Activated T-cell treated with anti-CD3 and anti-CD28 coated beads, Interleukin-2, amount 50 U/mL, for 4 hours (primary cell): ENCODE measurements at regions not wholly inside any gene's neighbourhood (a gene's known extent, or its start where the extent isn't known, plus 50 kb on each side); places are given as distances from the start of the nearest gene placed in this dataset.

Experiments
- ATAC-seq, 2 donors: fragments of 200-7000 bp; cut with Tn5 transposase; one replicate each; pipeline ENCODE4 v1.10.0; 2021
- DNase-seq: peaks from one replicate; pipeline ENCODE4 v3.0.0-alpha.2; 2020
- H3K27me3 Mint-ChIP-seq: one replicate; pipeline ENCODE4 v1.8.0; 2021; ENCODE audit warnings: low read depth, mixed read lengths
- H3K36me3 Mint-ChIP-seq: one replicate; pipeline ENCODE4 v1.8.0; 2022; ENCODE audit warnings: mixed read lengths; ENCODE audit not compliant: insufficient read depth
- H3K4me1 Mint-ChIP-seq: one replicate; pipeline ENCODE4 v1.8.0; 2021; ENCODE audit warnings: low read depth, mixed read lengths
- H3K4me3 Mint-ChIP-seq: one replicate; pipeline ENCODE4 v1.8.0; 2021; ENCODE audit warnings: mild to moderate bottlenecking, moderate library complexity, mixed read lengths
- H3K9me3 Mint-ChIP-seq: one replicate; pipeline ENCODE4 v1.8.0; 2021; ENCODE audit warnings: mixed read lengths

DNA sequence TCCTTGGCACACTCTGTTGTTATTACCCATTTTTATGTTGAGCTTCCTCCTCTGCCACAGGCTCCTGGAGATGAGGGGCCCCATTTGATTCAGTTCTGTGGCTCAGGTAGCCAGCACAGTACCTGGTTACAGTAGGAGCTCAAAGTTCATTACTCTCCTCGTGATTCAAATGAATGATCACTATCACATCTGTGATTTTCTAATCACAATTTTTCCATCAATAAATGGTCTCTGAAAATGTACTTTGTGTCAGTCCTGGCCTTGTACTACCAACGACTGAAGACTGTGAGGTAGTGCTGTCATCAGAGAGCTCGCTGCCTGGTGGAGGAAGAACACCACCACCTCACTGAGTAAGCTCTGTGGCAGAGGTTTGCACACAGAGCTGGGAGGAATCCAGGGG lies 106.8 kb upstream of the JUN start:
- H3K4me3 Mint-ChIP-seq, result no peak overlapping the region
- DNase-seq (no peak), ATAC-seq (no peak)
- H3K4me1 Mint-ChIP-seq, result peaks cover 23% of the 10 kb centered on the region
- no peaks in the 10 kb centered on the region for H3K36me3 Mint-ChIP-seq
- H3K9me3 Mint-ChIP-seq, result no peaks in the 10 kb centered on the region
- H3K27me3 Mint-ChIP-seq, result peaks cover 2% of the 10 kb centered on the region

DNA sequence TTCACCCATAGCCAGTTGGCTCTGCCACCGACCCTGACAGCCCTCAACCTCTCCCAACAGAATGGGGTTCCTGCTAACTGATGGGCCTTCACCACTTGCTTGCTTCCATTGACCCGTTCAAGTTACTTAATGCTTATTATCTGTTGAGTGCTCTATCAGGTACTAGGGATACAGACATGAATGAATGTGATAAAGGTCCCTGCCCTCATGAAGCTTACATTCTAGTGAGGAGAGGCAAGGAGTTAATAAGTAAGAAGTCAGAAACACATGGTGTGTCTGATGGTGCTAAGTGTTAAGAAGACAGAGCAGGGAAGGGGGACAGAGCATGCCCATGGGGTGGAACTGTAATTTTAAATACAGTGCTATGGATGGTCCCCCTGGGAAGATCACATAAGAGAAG lies 107.5 kb upstream of the JUN start:
- Mint-ChIP-seq H3K4me3 (no peak overlapping the region), H3K27me3 (peaks cover 2% of the 10 kb centered on the region), H3K4me1 (peaks cover 19% of the 10 kb centered on the region), H3K9me3 (no peaks in the 10 kb centered on the region), H3K36me3 (no peaks in the 10 kb centered on the region)
- DNase-seq (no peak), ATAC-seq (no peak)

DNA sequence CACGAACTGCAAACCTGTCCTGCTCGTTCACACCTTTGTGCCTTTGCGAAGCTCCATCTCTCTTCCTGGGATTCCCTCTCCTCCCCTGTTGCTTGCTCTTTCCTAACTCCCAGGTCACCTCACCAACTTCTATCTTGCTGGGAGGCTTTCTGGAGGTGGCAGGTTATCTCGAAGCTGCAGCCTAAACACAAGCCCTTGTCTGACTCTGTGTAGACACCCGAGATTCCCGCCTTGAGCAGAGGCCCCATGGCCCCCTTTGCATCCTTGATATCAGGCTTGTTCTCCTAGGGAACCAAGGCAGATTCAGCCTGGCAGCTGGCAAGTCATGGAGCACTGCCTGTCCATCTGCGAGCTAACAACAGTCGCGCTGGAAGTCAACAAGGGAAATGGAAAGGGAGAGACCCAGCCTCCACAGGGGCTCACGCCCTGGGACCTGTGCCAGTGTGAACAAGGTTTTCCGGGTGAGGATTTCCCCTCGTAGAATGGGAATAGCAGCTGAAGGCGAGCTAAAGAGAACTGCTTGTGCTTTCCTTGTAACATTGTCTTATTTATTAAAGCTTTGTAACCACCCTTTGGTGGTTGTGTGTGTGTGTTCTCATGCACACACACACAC lies 109.5 kb upstream of the JUN start:
- Mint-ChIP-seq H3K36me3 (no peaks in the 10 kb centered on the region), H3K27me3 (peaks cover 2% of the 10 kb centered on the region), H3K4me1 (peaks cover 11% of the 10 kb centered on the region), H3K4me3 (no peak overlapping the region), H3K9me3 (no peaks in the 10 kb centered on the region)
- DNase-seq (no peak), ATAC-seq (no peak)

DNA sequence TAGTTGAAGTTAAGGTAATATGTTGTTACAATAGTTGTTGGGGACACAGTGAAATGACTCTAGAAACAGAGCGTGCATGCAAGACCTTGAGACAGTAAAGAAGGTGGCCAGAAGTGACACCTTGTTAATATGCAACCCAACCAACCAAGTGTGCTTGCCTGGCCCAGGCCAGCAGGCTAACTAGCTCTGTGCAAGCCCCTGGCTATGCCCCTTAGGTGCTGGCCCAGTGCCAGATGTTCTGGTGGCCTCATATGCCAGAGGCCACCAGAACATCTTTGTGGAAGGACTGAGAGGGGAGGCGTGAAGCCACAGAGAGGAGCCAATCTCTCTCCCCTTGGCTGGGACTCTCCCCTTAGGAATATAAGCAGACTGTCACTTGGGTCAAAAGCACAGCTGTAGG lies 111.2 kb upstream of the JUN start:
- no peak for ATAC-seq

GRCh38 chr1:58895559-58896145 lies 111.8 kb upstream of the JUN start:
- Mint-ChIP-seq H3K36me3 (no peaks in the 10 kb centered on the region), H3K4me3 (no peak overlapping the region), H3K9me3 (no peaks in the 10 kb centered on the region), H3K27me3 (peaks cover 2% of the 10 kb centered on the region), H3K4me1 (peaks cover 11% of the 10 kb centered on the region)
- DNase-seq (no peak), ATAC-seq (no peak)

More for the DNA sequence above, 111.2 kb upstream of the JUN start:
- Mint-ChIP-seq H3K4me1 (peaks cover 11% of the 10 kb centered on the region), H3K36me3 (no peaks in the 10 kb centered on the region), H3K4me3 (no peak overlapping the region), H3K27me3 (peaks cover 2% of the 10 kb centered on the region), H3K9me3 (no peaks in the 10 kb centered on the region)
- no peak for DNase-seq

- Mint-ChIP-seq H3K27me3 (peaks cover 2% of the 10 kb centered on the region), H3K9me3 (no peaks in the 10 kb centered on the region), H3K4me1 (peaks cover 11% of the 10 kb centered on the region), H3K4me3 (no peak overlapping the region), H3K36me3 (no peaks in the 10 kb centered on the region)
- ATAC-seq (no peak), DNase-seq (no peak)
Measured at GRCh38 chr1:58896246-58897183, 112.7 kb upstream of the JUN start.

DNA sequence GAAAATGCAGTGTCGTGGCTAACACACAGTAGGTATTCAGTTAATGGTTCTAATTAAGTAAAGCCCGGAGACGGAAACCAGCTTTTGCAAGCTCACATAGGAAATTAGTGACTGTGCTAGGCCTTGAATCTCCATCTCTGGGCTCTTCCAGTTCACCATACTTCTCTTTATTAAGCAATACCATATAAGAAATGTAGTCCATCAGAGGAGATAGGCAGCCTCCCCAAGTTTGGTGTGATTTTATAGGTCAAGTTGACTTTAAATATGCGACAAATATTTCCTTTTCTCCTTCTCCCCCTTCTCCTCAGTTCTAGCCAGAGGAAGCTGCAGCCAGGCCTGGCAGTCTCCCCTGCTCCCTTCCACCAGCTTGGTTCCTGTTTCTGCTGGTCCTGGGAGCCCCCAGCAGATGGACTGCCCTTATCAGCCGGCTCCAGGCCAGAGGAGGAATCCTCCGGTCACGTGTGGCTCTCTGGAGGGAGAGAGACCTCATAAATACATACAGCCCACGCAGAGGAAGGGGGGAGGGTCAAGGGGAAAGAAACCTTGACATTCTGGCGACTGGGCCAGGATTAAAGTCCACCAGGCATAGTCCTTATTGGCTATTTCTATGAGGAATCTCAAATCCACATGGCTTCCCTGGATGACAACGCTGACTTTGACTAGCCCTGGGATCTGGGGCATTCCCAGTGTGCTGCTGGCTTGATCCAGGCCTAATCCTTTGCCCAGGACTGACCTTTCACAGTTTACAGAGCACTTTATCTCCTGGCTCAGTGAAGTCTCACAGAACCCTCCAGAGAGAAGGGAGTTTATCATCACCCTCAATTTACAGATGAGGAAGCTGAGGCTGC lies 115.1 kb upstream of the JUN start:
- no peak for ATAC-seq
- Mint-ChIP-seq H3K9me3 (no peaks in the 10 kb centered on the region), H3K4me3 (no peak overlapping the region), H3K36me3 (no peaks in the 10 kb centered on the region), H3K4me1 (peaks cover 18% of the 10 kb centered on the region), H3K27me3 (no peaks in the 10 kb centered on the region)
- DNase-seq, result no peak

GRCh38 chr1:58899587-58900271 lies 115.9 kb upstream of the JUN start:
- peaks cover 21% of the 10 kb centered on the region for H3K4me1 Mint-ChIP-seq
- ATAC-seq, result no peak
- no peaks in the 10 kb centered on the region for H3K9me3 Mint-ChIP-seq
- H3K36me3 Mint-ChIP-seq, result no peaks in the 10 kb centered on the region
- no peak overlapping the region for H3K4me3 Mint-ChIP-seq
- no peak for DNase-seq
- no peaks in the 10 kb centered on the region for H3K27me3 Mint-ChIP-seq

DNA sequence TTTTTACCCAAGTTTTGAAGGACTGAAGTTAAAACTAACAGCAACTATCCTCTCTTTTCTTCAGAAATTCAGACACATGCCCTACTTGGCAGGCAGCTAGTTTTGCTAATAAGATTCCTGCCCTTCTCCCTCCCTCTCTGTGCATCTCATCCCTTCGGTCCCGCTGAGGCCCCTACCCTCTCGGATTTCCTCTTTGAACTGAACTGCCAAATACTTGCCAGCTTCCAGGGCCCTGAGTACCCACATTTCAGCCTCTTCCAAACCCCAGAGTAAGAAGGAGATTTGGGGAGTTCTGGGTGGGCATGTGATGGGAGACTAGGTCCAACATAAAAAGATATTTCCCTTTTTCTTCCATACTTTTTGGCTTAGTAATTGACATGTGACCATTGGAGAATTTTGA lies 116.5 kb upstream of the JUN start:
- Mint-ChIP-seq H3K9me3 (no peaks in the 10 kb centered on the region), H3K4me3 (no peak overlapping the region), H3K36me3 (no peaks in the 10 kb centered on the region), H3K27me3 (no peaks in the 10 kb centered on the region), H3K4me1 (peaks cover 16% of the 10 kb centered on the region)
- ATAC-seq (no peak), DNase-seq (no peak)

DNA sequence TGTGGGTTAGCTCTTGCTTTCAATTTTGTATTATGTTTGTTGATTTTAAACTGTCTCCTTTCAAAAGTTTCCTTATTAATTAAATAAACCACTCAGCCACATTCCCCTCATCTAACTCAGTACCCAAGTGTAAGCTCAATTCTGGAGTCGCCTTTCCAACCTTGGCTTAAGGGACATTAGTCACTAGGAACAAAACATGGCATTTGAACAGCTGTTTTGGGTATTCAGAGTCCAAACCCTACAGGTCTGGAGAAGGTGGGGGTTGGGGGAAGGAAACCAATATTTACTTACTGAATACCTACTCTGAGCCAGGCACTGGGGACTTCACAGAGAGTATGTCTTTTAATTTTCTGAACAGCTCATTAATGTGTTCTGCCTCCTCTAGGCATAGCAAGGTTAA lies 117.2 kb upstream of the JUN start:
- DNase-seq (no peak), ATAC-seq (no peak)
- H3K4me1 Mint-ChIP-seq, result peaks cover 13% of the 10 kb centered on the region
- H3K4me3 Mint-ChIP-seq, result no peak overlapping the region
- H3K27me3 Mint-ChIP-seq, result no peaks in the 10 kb centered on the region
- no peaks in the 10 kb centered on the region for H3K9me3 Mint-ChIP-seq
- no peaks in the 10 kb centered on the region for H3K36me3 Mint-ChIP-seq

GRCh38 chr1:58902830-58903513 lies 119.1 kb upstream of the JUN start:
- Mint-ChIP-seq H3K27me3 (no peaks in the 10 kb centered on the region), H3K9me3 (no peaks in the 10 kb centered on the region), H3K4me1 (peaks cover 10% of the 10 kb centered on the region), H3K36me3 (no peaks in the 10 kb centered on the region), H3K4me3 (peak overlapping the region; percentile 66)
- no peak for ATAC-seq
- no peak for DNase-seq

DNA sequence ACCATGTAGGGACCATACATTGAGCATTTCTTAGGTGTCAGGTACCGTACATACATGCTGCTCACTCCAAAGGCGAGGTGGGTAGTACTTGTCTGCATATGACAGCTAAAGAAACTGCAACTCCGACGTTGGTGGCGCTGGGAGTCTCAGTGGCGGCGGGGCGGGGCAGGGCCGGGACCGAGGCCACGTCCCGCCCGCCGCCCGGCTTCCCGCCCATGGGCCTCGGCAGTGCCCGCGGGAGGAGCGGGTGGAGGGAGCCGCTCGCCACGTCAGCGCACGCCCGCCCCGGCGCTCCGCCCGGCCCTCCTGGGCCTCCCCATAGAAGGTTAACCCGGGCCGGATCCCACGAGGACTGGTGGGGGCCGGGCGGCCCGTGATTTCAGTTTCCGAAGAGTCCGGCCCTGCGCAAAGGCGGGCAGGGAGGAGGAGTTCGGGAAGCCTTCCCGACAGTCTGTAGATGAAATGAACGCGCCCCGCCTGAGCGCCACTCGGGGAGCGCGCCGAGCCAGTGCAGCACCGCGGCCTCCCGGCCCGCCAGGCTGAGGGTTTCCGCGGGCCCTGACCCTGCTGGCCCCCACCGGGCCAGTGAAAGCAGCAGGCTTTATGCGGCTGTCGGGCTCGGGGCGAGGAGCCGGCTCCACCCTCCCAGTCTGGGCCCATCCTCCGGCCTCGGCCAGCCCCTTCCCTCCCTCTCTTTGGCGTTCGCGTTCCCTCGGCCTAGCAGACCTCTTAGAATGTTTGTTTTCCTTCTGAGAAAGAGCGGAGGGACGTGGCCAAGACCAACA lies 119.9 kb upstream of the JUN start:
- H3K27me3 Mint-ChIP-seq, result no peaks in the 10 kb centered on the region
- H3K36me3 Mint-ChIP-seq, result no peaks in the 10 kb centered on the region
- no peaks in the 10 kb centered on the region for H3K9me3 Mint-ChIP-seq
- DNase-seq (peak; percentile 77), ATAC-seq (peak; percentile 95 to 97)
- peak overlapping the region; percentile 77 for H3K4me3 Mint-ChIP-seq
- peaks cover 10% of the 10 kb centered on the region for H3K4me1 Mint-ChIP-seq
